Neural cell (in vitro differentiated cells): ENCODE measurements at regions not wholly inside any gene's neighbourhood (a gene's known extent, or its start where the extent isn't known, plus 50 kb on each side); places are given as distances from the start of the nearest gene placed in this dataset.

Source experiments
- H2AFZ ChIP-seq: fragments of 200-600, 300-800 bp; sonication (generic), shearing (Covaris generic); 2 replicates; pipeline ENCODE4 v1.6.0; 2014; ENCODE audit warnings: low read depth, mild to moderate bottlenecking, antibody characterized with exemption, low read length, moderate library complexity
- H3F3A ChIP-seq: fragments of 200-600 bp; shearing (Covaris generic); 2 replicates; pipeline ENCODE4 v1.6.1; 2016; ENCODE audit warnings: mild to moderate bottlenecking, moderate library complexity, mixed read lengths, antibody characterized with exemption, low read length; ENCODE audit not compliant: insufficient read depth, poor library complexity, severe bottlenecking
- H3K27ac ChIP-seq: fragments of 200-600, 300-800 bp; sonication (generic), shearing (Covaris generic); 2 replicates; pipeline ENCODE4 v1.5.1; 2014; ENCODE audit warnings: mild to moderate bottlenecking, low read length, moderate library complexity
- H3K27me3 ChIP-seq: fragments of 300-800, 200-600 bp; sonication (generic), shearing (Covaris generic); 2 replicates; pipeline ENCODE4 v1.6.0; 2014; ENCODE audit warnings: mild to moderate bottlenecking, low read depth, low read length, moderate library complexity; ENCODE audit not compliant: insufficient read depth
- H3K36me3 ChIP-seq: fragments of 300-800, 200-600 bp; sonication (generic), shearing (Covaris generic); 2 replicates; pipeline ENCODE4 v1.5.1; 2014; ENCODE audit warnings: mild to moderate bottlenecking, antibody characterized with exemption, low read length, moderate library complexity; ENCODE audit not compliant: insufficient read depth
- H3K4me2 ChIP-seq: fragments of 300-800, 200-600 bp; sonication (generic), shearing (Covaris generic); 2 replicates; pipeline ENCODE4 v1.6.0; 2014; ENCODE audit warnings: mild to moderate bottlenecking, low read length
- H3K4me3 ChIP-seq: fragments of 300-800, 200-600 bp; sonication (generic), shearing (Covaris generic); 2 replicates; pipeline ENCODE4 v1.5.1; 2014; ENCODE audit warnings: mild to moderate bottlenecking, low read length, moderate library complexity
- H3K79me2 ChIP-seq: fragments of 200-600 bp; shearing (Covaris generic); replicated peaks from 2 replicates; pipeline ENCODE4 v1.6.0; 2014; ENCODE audit warnings: mild to moderate bottlenecking, low read length, moderate library complexity; ENCODE audit not compliant: insufficient read depth
- H3K9ac ChIP-seq: fragments of 300-800, 200-600 bp; sonication (generic), shearing (Covaris generic); 2 replicates; pipeline ENCODE4 v1.6.1; 2016; ENCODE audit warnings: mild to moderate bottlenecking, low read length, mixed read lengths
- H3K9me2 ChIP-seq: fragments of 200-600 bp; shearing (Covaris generic); 2 replicates; pipeline ENCODE4 v1.6.1; 2016; ENCODE audit warnings: mild to moderate bottlenecking, low read length, mixed read lengths; ENCODE audit not compliant: insufficient read depth
- H3K9me3 ChIP-seq: fragments of 200-600, 300-800 bp; sonication (generic), shearing (Covaris generic); 2 replicates; pipeline ENCODE4 v1.6.1; 2016; ENCODE audit warnings: mild to moderate bottlenecking, mixed run types, low read length, moderate library complexity, mixed read lengths
- H4K20me1 ChIP-seq: fragments of 200-600 bp; shearing (Covaris generic); 2 replicates; pipeline ENCODE4 v1.6.1; 2016; ENCODE audit warnings: mild to moderate bottlenecking, mixed run types; ENCODE audit not compliant: insufficient read depth
- CTCF ChIP-seq: fragments of 450-650 bp; IDR thresholded peaks from 2 replicates; pipeline ENCODE4 v1.5.1; 2014; ENCODE audit warnings: antibody characterized with exemption, mild to moderate bottlenecking, moderate library complexity; ENCODE audit not compliant: poor library complexity, severe bottlenecking
- EP300 ChIP-seq: fragments of 450-650 bp; conservative IDR thresholded peaks from 2 replicates; pipeline ENCODE4 v1.6.1; 2014; ENCODE audit warnings: antibody characterized with exemption, mild to moderate bottlenecking, moderate library complexity; ENCODE audit not compliant: poor library complexity, severe bottlenecking
- EZH2 ChIP-seq: fragments of 200-600, 300-800 bp; shearing (Covaris generic), sonication (generic); IDR thresholded peaks from 2 replicates; pipeline ENCODE4 v1.6.1; 2014; ENCODE audit warnings: antibody characterized with exemption, low read length, borderline replicate concordance, mild to moderate bottlenecking; ENCODE audit not compliant: insufficient read depth, poor library complexity, severe bottlenecking
- MXI1 ChIP-seq: fragments of 450-650 bp; conservative IDR thresholded peaks from 2 replicates; pipeline ENCODE4 v1.6.1; 2014; ENCODE audit warnings: antibody characterized with exemption, mild to moderate bottlenecking; ENCODE audit not compliant: poor library complexity, severe bottlenecking
- POLR2AphosphoS5 ChIP-seq: IDR thresholded peaks from 2 replicates; pipeline ENCODE4 v1.6.1; 2012
- RAD21 ChIP-seq: fragments of 450-650 bp; conservative IDR thresholded peaks from 2 replicates; pipeline ENCODE4 v1.6.1; 2014; ENCODE audit warnings: antibody characterized with exemption, mild to moderate bottlenecking, moderate library complexity
- SMC3 ChIP-seq: fragments of 450-650 bp; conservative IDR thresholded peaks from 2 replicates; pipeline ENCODE4 v1.6.1; 2014; ENCODE audit warnings: antibody characterized with exemption, mild to moderate bottlenecking, moderate library complexity; ENCODE audit not compliant: poor library complexity
- TAF1 ChIP-seq: IDR thresholded peaks from 2 replicates; pipeline ENCODE4 v1.6.1; 2012; ENCODE audit warnings: low read depth
- TF ChIP-seq, protein P1 (sequence below): IDR thresholded peaks from 2 replicates; pipeline ENCODE4 v1.6.1; 2012; ENCODE audit warnings: borderline replicate concordance

- Histone ChIP-seq H3K4me2 (no peak overlapping the region), H3F3A (no peaks in the 10 kb centered on the region), H3K9me2 (no peaks in the 10 kb centered on the region), H4K20me1 (no peaks in the 10 kb centered on the region), H2AFZ (no peak overlapping the region), H3K79me2 (no peaks in the 10 kb centered on the region), H3K9ac (no peak overlapping the region), H3K27ac (no peak overlapping the region), H3K4me3 (no peak overlapping the region), H3K27me3 (peaks cover 28% of the 10 kb centered on the region), H3K36me3 (no peaks in the 10 kb centered on the region), H3K9me3 (no peaks in the 10 kb centered on the region)
- TF ChIP-seq TAF1: no peak
- no peak for TF ChIP-seq EP300
- no peak for TF ChIP-seq MXI1
- TF ChIP-seq, protein P1, sequence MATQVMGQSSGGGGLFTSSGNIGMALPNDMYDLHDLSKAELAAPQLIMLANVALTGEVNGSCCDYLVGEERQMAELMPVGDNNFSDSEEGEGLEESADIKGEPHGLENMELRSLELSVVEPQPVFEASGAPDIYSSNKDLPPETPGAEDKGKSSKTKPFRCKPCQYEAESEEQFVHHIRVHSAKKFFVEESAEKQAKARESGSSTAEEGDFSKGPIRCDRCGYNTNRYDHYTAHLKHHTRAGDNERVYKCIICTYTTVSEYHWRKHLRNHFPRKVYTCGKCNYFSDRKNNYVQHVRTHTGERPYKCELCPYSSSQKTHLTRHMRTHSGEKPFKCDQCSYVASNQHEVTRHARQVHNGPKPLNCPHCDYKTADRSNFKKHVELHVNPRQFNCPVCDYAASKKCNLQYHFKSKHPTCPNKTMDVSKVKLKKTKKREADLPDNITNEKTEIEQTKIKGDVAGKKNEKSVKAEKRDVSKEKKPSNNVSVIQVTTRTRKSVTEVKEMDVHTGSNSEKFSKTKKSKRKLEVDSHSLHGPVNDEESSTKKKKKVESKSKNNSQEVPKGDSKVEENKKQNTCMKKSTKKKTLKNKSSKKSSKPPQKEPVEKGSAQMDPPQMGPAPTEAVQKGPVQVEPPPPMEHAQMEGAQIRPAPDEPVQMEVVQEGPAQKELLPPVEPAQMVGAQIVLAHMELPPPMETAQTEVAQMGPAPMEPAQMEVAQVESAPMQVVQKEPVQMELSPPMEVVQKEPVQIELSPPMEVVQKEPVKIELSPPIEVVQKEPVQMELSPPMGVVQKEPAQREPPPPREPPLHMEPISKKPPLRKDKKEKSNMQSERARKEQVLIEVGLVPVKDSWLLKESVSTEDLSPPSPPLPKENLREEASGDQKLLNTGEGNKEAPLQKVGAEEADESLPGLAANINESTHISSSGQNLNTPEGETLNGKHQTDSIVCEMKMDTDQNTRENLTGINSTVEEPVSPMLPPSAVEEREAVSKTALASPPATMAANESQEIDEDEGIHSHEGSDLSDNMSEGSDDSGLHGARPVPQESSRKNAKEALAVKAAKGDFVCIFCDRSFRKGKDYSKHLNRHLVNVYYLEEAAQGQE: no peak
- no peak for TF ChIP-seq RAD21
- TF ChIP-seq CTCF: no peak
- no peak for TF ChIP-seq EZH2
- no peak for TF ChIP-seq POLR2AphosphoS5
- no peak for TF ChIP-seq SMC3
These were observed 342.1 kb downstream of the NR2F2 start for GRCh38 chr15:96672629-96673028.

- H3K4me3 ChIP-seq: no peak overlapping the region
- peaks cover 36% of the 10 kb centered on the region for H3K27me3 ChIP-seq
- TF ChIP-seq SMC3: no peak
- no peak for TF ChIP-seq EZH2
- TF ChIP-seq MXI1: no peak
- TF ChIP-seq, protein P1: no peak
- TF ChIP-seq CTCF: no peak
- TF ChIP-seq POLR2AphosphoS5: no peak
- no peak for TF ChIP-seq RAD21
- TF ChIP-seq TAF1: no peak
- TF ChIP-seq EP300: no peak
- H3K27ac ChIP-seq: no peak overlapping the region
- no peak overlapping the region for H3K4me2 ChIP-seq
- no peaks in the 10 kb centered on the region for H3K9me2 ChIP-seq
- H3K9ac ChIP-seq: no peak overlapping the region
- no peak overlapping the region for H2AFZ ChIP-seq
- H3K36me3 ChIP-seq: no peaks in the 10 kb centered on the region
- H4K20me1 ChIP-seq: no peaks in the 10 kb centered on the region
- no peaks in the 10 kb centered on the region for H3K9me3 ChIP-seq
- no peaks in the 10 kb centered on the region for H3K79me2 ChIP-seq
- no peaks in the 10 kb centered on the region for H3F3A ChIP-seq
These were observed 347.9 kb downstream of the NR2F2 start for GRCh38 chr15:96678386-96678785.
